ENCODE measurements at regions not wholly inside any gene's neighbourhood (a gene's known extent, or its start where the extent isn't known, plus 50 kb on each side); places are given as distances from the start of the nearest gene placed in this dataset.

GRCh38 chr10:88101666-88102065, 238.2 kb downstream of the PTEN start:
- no peak for DNase-seq (ENCODE audit: low read depth)
- TF ChIP-seq, protein P1, sequence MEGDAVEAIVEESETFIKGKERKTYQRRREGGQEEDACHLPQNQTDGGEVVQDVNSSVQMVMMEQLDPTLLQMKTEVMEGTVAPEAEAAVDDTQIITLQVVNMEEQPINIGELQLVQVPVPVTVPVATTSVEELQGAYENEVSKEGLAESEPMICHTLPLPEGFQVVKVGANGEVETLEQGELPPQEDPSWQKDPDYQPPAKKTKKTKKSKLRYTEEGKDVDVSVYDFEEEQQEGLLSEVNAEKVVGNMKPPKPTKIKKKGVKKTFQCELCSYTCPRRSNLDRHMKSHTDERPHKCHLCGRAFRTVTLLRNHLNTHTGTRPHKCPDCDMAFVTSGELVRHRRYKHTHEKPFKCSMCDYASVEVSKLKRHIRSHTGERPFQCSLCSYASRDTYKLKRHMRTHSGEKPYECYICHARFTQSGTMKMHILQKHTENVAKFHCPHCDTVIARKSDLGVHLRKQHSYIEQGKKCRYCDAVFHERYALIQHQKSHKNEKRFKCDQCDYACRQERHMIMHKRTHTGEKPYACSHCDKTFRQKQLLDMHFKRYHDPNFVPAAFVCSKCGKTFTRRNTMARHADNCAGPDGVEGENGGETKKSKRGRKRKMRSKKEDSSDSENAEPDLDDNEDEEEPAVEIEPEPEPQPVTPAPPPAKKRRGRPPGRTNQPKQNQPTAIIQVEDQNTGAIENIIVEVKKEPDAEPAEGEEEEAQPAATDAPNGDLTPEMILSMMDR (IDR thresholded peaks at IDR 0.05; ENCODE audit: insufficient read depth, low read depth, low read length, missing control alignments), result no peak
- no peak overlapping the region for H3K4me3 ChIP-seq (ENCODE audit: low read depth, low read length)

DNA sequence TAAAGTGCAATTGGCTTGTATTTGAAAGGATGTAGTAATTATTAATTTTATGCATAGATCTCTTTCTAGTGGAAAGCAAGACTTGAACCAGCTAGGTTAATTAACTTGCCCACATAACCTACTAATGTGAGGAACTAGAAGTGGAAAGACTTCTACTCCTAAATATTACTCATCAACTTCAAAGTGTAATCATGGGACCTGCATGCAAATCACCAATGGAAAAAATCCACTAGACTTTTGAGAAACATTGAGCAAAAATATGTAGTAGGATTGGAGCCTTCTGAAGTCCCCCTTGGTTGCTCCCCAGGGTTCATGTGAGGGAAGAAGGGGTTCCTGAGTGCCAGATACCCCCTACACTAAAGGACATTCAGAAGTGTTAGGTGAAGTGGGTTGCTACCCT, 240.2 kb downstream of the PTEN start:
- no peak overlapping the region for H3K4me3 ChIP-seq (ENCODE audit: low read depth, low read length)
- TF ChIP-seq, protein P1 (IDR thresholded peaks at IDR 0.05; ENCODE audit: insufficient read depth, low read depth, low read length, missing control alignments), result no peak
- DNase-seq (ENCODE audit: low read depth), result no peak

DNA sequence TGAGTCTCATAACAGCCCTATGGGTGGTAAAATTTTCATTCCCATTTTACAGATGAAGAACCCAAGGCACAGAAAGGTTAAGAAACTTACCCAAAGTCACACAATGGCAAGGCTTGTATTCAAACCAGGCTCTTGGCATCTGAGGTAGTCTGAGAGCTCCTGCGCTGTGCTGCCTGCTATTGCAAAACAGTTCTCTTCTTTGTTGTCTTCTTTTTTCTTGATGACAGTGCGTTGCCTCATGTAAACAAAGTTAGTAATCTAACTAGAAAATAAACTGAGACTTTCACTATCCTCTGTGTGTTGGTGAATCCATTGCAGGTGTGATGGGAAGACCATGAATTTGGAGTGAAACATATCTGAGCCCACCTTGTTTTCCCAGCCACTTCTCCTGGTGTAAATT, 240.8 kb downstream of the PTEN start:
- DNase-seq (ENCODE audit: low read depth), result peak; percentile 58
- peak overlapping the region; percentile 10 for H3K4me3 ChIP-seq (ENCODE audit: low read depth, low read length)
- TF ChIP-seq, protein P1 (IDR thresholded peaks at IDR 0.05; ENCODE audit: insufficient read depth, low read depth, low read length, missing control alignments), result no peak

DNA sequence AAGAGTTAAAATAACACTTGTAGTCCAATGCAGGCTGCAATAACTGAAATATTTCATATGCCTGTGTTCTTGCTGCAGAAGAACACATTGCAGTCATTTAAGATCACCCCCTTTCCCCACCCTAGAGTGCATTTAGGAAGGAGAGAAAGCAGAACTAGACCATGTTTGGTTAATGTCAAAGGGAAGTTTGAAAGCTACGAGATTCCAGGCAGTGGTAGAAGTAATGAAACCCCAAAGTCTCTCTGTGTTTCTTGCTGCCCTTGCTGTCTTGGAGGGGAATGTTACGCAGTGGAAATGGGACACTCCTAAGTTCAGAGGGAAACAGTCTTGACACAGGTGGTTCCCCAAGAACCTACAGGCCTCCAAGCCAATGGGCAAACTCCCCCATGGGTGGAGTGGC, 242.9 kb downstream of the PTEN start:
- no peak overlapping the region for H3K4me3 ChIP-seq (ENCODE audit: low read depth, low read length)
- TF ChIP-seq, protein P1 (IDR thresholded peaks at IDR 0.05; ENCODE audit: insufficient read depth, low read depth, low read length, missing control alignments), result no peak
- DNase-seq (ENCODE audit: low read depth), result peak; percentile 65

DNA sequence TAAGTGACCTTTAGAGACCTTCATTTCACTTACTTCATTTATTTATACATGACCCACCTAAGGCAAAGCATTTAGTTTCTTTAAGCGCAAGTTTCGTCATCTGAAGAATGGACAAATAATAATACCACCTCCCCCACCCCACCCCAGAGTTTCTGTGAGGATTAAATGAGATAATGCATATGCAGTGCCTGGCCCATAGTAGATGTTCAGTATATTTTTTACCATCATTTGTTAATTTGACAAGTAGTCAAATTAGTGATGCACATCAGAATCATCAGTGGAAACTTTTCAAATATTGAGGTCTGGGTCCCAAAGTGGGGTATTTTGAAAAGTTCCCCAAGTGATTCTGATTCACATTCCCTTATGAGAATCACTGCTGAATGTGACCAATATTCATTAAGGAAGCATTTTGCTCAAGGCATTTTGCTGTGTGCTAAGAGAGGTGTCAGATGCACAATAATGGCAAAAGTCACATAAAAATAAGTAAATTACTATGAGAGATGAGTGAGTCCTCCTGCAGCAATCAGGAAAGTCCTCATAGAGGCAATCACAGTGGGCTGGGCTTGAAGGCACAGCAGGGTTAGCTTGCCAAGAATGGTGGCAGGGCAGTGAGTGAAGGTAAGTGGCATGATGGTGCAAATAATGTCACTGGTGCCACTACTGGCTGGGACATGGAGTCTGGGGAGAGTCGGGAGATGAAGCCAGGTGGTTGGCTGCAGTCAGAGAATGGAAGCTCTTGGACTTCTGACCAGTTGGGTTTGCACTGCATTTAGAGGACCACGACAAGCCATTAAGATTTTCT, 244.1 kb downstream of the PTEN start:
- no peak overlapping the region for H3K4me3 ChIP-seq (ENCODE audit: low read depth, low read length)
- TF ChIP-seq, protein P1 (IDR thresholded peaks at IDR 0.05; ENCODE audit: insufficient read depth, low read depth, low read length, missing control alignments), result no peak
- DNase-seq (ENCODE audit: low read depth), result no peak

DNA sequence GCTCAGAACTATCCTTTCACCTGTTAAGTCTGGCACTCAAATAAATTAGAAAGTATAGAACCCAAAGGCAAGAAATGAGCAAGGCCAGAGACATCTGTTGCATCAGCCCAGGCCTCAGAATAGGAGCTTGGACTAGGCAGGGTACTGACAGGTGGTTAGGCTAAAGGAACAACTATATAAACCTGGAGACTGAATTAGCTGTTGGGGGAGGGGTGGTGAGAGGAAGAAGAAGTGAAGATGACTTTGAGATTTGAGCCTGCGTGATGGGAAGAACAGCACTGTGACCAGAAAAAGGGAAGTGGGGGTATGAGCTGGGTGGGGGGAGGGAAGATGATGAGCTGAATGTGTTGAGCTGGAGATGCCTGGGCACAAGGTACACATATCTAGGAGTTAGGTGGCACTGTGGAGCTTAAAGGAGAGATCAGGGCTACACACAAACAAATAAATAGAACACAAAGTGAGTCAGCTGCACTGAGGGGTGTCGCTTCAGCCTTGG, 244.7 kb downstream of the PTEN start:
- peak; percentile 94 for DNase-seq (ENCODE audit: low read depth)
- no peak overlapping the region for H3K4me3 ChIP-seq (ENCODE audit: low read depth, low read length)
- TF ChIP-seq, protein P1 (IDR thresholded peaks at IDR 0.05; ENCODE audit: insufficient read depth, low read depth, low read length, missing control alignments), result peak; percentile 19
